Upper lobe of left lung (tissue), 4 donors: ENCODE measurements at regions not wholly inside any gene's neighbourhood (a gene's known extent, or its start where the extent isn't known, plus 50 kb on each side); places are given as distances from the start of the nearest gene placed in this dataset.

Source experiments
- POLR2A ChIP-seq, 4 donors: fragments of 450-650 bp; IDR thresholded peaks; one replicate each; pipeline ENCODE4 v1.5.1; 2016 to 2017; ENCODE audit warnings: antibody characterized with exemption in 4 of 4, mild to moderate bottlenecking in 2 of 4
- POLR2AphosphoS5 ChIP-seq, 2 donors: sonication (generic); formaldehyde crosslinking; IDR thresholded peaks; one replicate each; pipeline ENCODE4 v1.5.1; 2017; ENCODE audit warnings: antibody characterized with exemption in 2 of 2
- TF ChIP-seq, protein P1 (sequence below), 6 experiments: fragments of 450-650 bp in 4 of 6; fragments of 200-600 bp in 2 of 6; sonication (generic) in 2 of 6; IDR thresholded peaks; one replicate each; pipeline ENCODE4 v1.5.1; 2016 to 2019; ENCODE audit warnings: antibody characterized with exemption in 6 of 6

DNA sequence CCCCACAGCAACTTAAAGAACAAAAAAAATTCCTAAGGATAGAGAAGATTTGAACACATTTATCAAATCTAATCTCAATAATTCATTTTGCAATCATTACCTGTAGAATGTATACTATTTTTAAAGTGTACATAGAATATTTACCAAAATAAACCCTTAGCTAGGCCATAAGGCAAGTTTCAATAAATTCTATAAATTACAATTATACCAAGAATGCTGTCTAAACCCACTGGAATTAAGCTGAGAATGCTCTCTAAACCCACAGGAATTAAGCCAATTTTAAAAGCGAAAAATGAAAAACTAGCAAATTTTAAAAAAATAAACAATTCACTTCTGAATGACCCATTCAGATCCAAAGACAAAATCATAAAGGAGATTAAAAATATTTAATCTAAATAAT is 540.4 kb upstream of the NBEA start:
- TF ChIP-seq POLR2AphosphoS5 (IDR thresholded peaks at IDR 0.05): no peak
- TF ChIP-seq, protein P1, sequence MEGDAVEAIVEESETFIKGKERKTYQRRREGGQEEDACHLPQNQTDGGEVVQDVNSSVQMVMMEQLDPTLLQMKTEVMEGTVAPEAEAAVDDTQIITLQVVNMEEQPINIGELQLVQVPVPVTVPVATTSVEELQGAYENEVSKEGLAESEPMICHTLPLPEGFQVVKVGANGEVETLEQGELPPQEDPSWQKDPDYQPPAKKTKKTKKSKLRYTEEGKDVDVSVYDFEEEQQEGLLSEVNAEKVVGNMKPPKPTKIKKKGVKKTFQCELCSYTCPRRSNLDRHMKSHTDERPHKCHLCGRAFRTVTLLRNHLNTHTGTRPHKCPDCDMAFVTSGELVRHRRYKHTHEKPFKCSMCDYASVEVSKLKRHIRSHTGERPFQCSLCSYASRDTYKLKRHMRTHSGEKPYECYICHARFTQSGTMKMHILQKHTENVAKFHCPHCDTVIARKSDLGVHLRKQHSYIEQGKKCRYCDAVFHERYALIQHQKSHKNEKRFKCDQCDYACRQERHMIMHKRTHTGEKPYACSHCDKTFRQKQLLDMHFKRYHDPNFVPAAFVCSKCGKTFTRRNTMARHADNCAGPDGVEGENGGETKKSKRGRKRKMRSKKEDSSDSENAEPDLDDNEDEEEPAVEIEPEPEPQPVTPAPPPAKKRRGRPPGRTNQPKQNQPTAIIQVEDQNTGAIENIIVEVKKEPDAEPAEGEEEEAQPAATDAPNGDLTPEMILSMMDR (IDR thresholded peaks at IDR 0.05): no peak
- no peak for TF ChIP-seq POLR2A (IDR thresholded peaks at IDR 0.05)
